WERI-Rb-1 (cell line): ENCODE measurements at regions not wholly inside any gene's neighbourhood (a gene's known extent, or its start where the extent isn't known, plus 50 kb on each side); places are given as distances from the start of the nearest gene placed in this dataset.

Experiments
- DNase-seq: peaks from one replicate; pipeline ENCODE4 v3.0.0-alpha.2; 2020
- H3K27ac ChIP-seq: fragments of 250-450 bp; sonication (Bioruptor Pico); 2 replicates; pipeline ENCODE4 v1.5.1; 2020; ENCODE audit warnings: mild to moderate bottlenecking, moderate library complexity
- H3K27me3 ChIP-seq: fragments of 250-450 bp; sonication (Bioruptor Pico); 2 replicates; pipeline ENCODE4 v1.5.1; 2021; ENCODE audit warnings: mild to moderate bottlenecking, low read depth, moderate library complexity; ENCODE audit not compliant: insufficient read depth, severe bottlenecking
- H3K36me3 ChIP-seq: fragments of 250-450 bp; sonication (Bioruptor Pico); 2 replicates; pipeline ENCODE4 v1.5.1; 2020; ENCODE audit warnings: mild to moderate bottlenecking, moderate library complexity
- H3K4me3 ChIP-seq: 2 replicates; pipeline ENCODE4 v1.5.1; 2011; ENCODE audit warnings: low read depth, mild to moderate bottlenecking, control low read depth, low read length
- H3K9me3 ChIP-seq: fragments of 250-450 bp; sonication (Bioruptor Pico); 2 replicates; pipeline ENCODE4 v1.5.1; 2021; ENCODE audit warnings: mild to moderate bottlenecking, moderate library complexity; ENCODE audit not compliant: severe bottlenecking
- CTCF ChIP-seq: IDR thresholded peaks from 2 replicates; pipeline ENCODE4 v1.5.1; 2011; ENCODE audit warnings: low read depth, mild to moderate bottlenecking, control low read depth, inconsistent platforms, low read length

DNA sequence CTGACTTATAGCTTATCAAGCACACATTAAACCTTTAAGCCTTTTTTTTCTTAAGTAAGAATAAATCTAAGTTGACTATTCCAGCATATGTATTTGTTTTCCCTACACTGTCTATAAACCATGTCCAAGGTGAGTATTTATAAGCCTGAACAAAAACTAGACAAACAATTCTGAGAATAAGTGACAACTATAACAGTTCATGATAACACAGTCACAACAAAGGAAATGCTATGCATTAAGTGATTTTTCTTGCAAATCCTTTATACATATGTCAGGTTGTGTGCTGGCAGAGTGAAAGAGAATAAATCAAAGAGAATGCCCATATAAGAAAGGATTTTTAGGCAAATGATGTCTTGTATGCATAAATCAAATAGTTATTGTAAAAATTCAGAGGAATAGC is 408.8 kb upstream of the KIF2A start:
- no peaks in the 10 kb centered on the region for H3K9me3 ChIP-seq
- H3K4me3 ChIP-seq = no peak overlapping the region
- no peak for DNase-seq
- no peak overlapping the region for H3K27ac ChIP-seq
- H3K36me3 ChIP-seq = no peaks in the 10 kb centered on the region
- no peak for TF ChIP-seq CTCF
- no peaks in the 10 kb centered on the region for H3K27me3 ChIP-seq

- no peak overlapping the region for H3K27ac ChIP-seq
- no peaks in the 10 kb centered on the region for H3K9me3 ChIP-seq
- H3K4me3 ChIP-seq = no peak overlapping the region
- H3K27me3 ChIP-seq = no peaks in the 10 kb centered on the region
- TF ChIP-seq CTCF = no peak
- H3K36me3 ChIP-seq = no peaks in the 10 kb centered on the region
- DNase-seq = no peak
These were observed 404.0 kb upstream of the KIF2A start for GRCh38 chr5:61901997-61902396.

DNA sequence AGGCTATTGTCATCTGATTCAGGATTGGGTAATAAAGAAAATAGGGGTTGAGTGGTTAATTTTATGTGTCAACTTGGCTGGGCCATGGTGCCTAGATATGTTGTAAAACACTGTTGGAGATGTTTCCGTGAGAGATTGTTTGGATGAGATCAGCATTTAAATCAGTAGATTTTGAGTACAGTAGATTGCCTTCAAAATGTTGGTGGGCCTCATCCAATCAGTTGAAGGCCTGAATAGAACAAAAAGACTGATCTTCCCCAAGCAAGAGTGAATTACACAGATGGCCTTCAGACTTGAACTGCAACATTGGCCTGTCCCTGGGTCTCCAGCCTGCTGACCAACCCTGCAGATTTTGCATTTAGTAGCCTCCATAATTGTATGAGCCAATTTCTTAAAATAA is 401.3 kb upstream of the KIF2A start:
- DNase-seq = no peak
- H3K27me3 ChIP-seq = no peaks in the 10 kb centered on the region
- no peaks in the 10 kb centered on the region for H3K9me3 ChIP-seq
- TF ChIP-seq CTCF = no peak
- no peak overlapping the region for H3K4me3 ChIP-seq
- H3K36me3 ChIP-seq = no peaks in the 10 kb centered on the region
- H3K27ac ChIP-seq = no peak overlapping the region

DNA sequence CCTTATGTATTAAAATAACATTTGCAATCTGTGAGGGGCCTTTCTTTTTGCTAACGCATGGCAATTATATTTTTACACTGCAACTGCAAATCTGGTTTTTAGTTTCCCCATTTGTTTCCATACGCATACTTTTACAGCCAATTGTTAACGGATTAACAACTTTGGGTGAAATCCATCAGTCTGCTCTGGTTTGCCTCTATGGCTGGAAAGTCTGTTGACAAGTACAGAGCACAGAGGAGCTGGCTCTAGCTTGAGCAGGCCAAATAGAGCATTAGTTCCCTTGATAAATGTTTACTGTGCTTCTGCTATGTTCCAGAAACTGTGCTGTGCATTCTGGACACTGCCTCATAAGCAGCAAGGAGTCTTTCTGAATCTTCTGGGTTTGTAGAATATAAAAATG is 400.4 kb upstream of the KIF2A start:
- H3K27ac ChIP-seq = no peak overlapping the region
- H3K4me3 ChIP-seq = no peak overlapping the region
- no peaks in the 10 kb centered on the region for H3K9me3 ChIP-seq
- DNase-seq = no peak
- H3K27me3 ChIP-seq = no peaks in the 10 kb centered on the region
- H3K36me3 ChIP-seq = no peaks in the 10 kb centered on the region
- TF ChIP-seq CTCF = no peak

DNA sequence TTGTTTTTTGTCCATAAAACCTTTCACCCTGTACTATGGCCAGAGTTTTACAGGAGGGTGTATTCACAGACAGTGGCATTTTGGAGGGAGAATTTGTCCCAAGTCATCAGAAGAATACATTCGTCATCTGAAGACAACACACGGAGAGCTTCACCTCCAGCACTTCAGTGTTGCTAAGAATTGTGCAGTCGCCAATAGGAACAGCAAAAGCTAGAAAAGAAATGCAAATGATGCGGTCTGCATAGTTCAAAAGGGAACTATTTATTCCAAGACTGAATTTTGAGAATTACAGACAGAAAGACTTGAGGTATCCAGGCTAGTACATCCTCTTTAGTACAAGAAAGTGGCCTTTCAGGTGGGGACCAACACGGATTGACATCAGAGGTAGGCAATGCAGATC is 399.2 kb upstream of the KIF2A start:
- no peaks in the 10 kb centered on the region for H3K36me3 ChIP-seq
- TF ChIP-seq CTCF = no peak
- no peak overlapping the region for H3K27ac ChIP-seq
- H3K27me3 ChIP-seq = no peaks in the 10 kb centered on the region
- no peak overlapping the region for H3K4me3 ChIP-seq
- no peak for DNase-seq
- no peaks in the 10 kb centered on the region for H3K9me3 ChIP-seq

DNA sequence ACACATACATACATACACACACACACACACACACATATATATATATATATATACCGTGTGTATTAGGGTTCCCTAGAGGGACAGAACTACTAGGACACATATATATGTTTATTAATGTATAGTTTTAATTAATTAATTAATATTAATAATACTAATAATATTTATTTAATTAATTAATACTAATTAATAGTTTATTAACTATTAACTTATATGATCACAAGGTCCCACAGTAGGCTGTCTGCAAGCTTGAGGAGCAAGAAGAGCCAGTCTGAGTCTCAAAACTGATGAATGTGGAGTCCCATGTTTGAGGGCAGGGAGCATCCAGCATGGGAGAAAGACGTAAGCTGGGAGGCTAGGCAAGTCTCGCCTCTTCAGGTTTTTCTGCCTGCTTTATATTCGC is 398.0 kb upstream of the KIF2A start:
- peaks cover 3% of the 10 kb centered on the region for H3K9me3 ChIP-seq
- no peak overlapping the region for H3K27ac ChIP-seq
- H3K27me3 ChIP-seq = no peaks in the 10 kb centered on the region
- no peak for DNase-seq
- H3K4me3 ChIP-seq = no peak overlapping the region
- no peaks in the 10 kb centered on the region for H3K36me3 ChIP-seq
- TF ChIP-seq CTCF = no peak
